ENCODE measurements at regions not wholly inside any gene's neighbourhood (a gene's known extent, or its start where the extent isn't known, plus 50 kb on each side); places are given as distances from the start of the nearest gene placed in this dataset.

DNA sequence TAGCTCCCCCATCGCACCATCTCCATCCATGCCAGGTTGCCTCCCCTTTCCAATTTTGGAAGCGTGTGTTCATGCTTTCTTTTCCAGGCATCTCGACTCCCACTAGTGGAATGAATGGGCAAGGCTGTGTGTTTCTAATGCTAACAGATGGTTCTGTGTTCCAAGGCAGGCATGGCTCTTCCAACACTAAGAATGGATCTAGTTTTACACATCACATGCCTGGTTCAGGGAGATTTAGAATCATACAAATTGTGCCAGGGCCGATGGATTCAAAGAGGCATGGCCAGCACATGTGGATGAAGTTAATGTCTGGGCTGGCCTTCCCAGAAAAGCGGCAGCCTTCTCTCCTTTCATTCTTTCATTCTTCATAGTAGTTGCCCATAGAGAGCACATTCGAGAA, 438.7 kb downstream of the PRDM2 start:
- Histone ChIP-seq H3K27ac (no peak overlapping the region), H3K4me3 (no peak overlapping the region), H3K4me2 (no peak overlapping the region), H3K4me1 (no peaks in the 10 kb centered on the region), H3K9me3 (no peaks in the 10 kb centered on the region)
- FAIRE-seq, result no peak
- CTCF ChIA-PET, result no interaction called here
- 24% methylated on average over 6 of the region's 6 CpGs for WGBS (ENCODE audit: missing lambda C conversion rate)
- TF ChIP-seq HEYL (CRISPR knock-in tag; IDR thresholded peaks at IDR 0.05), result no peak
- TF ChIP-seq TFCP2L1 (CRISPR knock-in tag; IDR thresholded peaks at IDR 0.05), result no peak
- no peak for ATAC-seq
- DNase-seq (ENCODE audit: low read depth in 1 of 2, low spot score in 1 of 2), result no peak
- POLR2A ChIA-PET, result no interaction called here

GRCh38 chr1:14140831-14141401, 440.9 kb downstream of the PRDM2 start:
- no peak overlapping the region for H3K4me3 ChIP-seq
- ATAC-seq (no peak), DNase-seq (ENCODE audit: low read depth in 1 of 2, low spot score in 1 of 2) (no peak), FAIRE-seq (no peak)
- H3K27ac ChIP-seq, result no peak overlapping the region
- TF ChIP-seq HOXB5 (CRISPR knock-in tag; IDR thresholded peaks at IDR 0.05) (no peak), MAZ (IDR thresholded peaks at IDR 0.05; ENCODE audit: borderline replicate concordance, low read depth, low read length) (no peak), HOXA7 (CRISPR knock-in tag; IDR thresholded peaks at IDR 0.05) (no peak), ZFP36 (IDR thresholded peaks at IDR 0.05; ENCODE audit: borderline replicate concordance, partially characterized antibody) (no peak)
- CTCF ChIA-PET, result no interaction called here
- no peaks in the 10 kb centered on the region for H3K4me1 ChIP-seq
- H3K9me3 ChIP-seq, result no peaks in the 10 kb centered on the region
- 18% methylated on average over 9 of the region's 13 CpGs for WGBS (ENCODE audit: missing lambda C conversion rate)
- H3K4me2 ChIP-seq, result no peak overlapping the region
- POLR2A ChIA-PET, result no interaction called here

DNA sequence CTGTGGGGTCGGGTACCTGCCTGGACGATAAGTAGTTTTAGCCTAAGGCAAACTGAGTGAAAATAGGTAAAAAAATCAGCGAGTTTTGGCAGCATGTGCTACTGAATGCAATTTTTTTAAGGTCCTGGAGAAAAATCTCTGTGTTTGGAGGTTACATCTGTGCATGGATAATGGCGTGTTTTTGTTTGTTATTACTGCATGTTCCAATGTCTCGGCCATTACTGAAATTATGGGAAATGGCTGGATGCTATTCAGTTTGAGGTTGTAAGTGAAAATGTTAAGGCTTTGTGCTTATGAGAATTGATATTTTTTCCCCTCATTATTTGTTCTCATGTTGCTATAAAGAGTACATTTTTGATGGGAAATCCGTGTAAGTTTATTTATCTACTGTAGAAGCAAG, 441.7 kb downstream of the PRDM2 start:
- no peaks in the 10 kb centered on the region for H3K9me3 ChIP-seq
- TF ChIP-seq POLR2A (IDR thresholded peaks at IDR 0.05; ENCODE audit: low read length) (no peak), RCOR1 (IDR thresholded peaks at IDR 0.05; ENCODE audit: low read depth, low read length) (no peak), HOXB5 (CRISPR knock-in tag; IDR thresholded peaks at IDR 0.05) (no peak), CBX8 (IDR thresholded peaks at IDR 0.05) (no peak), EHF (CRISPR knock-in tag; IDR thresholded peaks at IDR 0.05) (no peak), TFCP2L1 (CRISPR knock-in tag; IDR thresholded peaks at IDR 0.05) (no peak), BHLHE40 (IDR thresholded peaks at IDR 0.05; ENCODE audit: low read depth, low read length) (no peak), E2F6 (IDR thresholded peaks at IDR 0.05; ENCODE audit: borderline replicate concordance, low read depth) (no peak), FOXS1 (CRISPR knock-in tag; IDR thresholded peaks at IDR 0.05) (no peak), NPAS2 (CRISPR knock-in tag; IDR thresholded peaks at IDR 0.05; ENCODE audit: borderline replicate concordance) (no peak), ZNF302 (CRISPR knock-in tag; IDR thresholded peaks at IDR 0.05) (no peak), CTCF (IDR thresholded peaks at IDR 0.05) (no peak), ESRRA (IDR thresholded peaks at IDR 0.05; ENCODE audit: borderline replicate concordance, low read length) (no peak), SREBF2 (IDR thresholded peaks at IDR 0.05) (no peak), POLR2AphosphoS2 (conservative IDR thresholded peaks at IDR 0.05; ENCODE audit: low read length) (no peak), RARB (CRISPR knock-in tag; IDR thresholded peaks at IDR 0.05) (no peak), HOXB13 (CRISPR knock-in tag; IDR thresholded peaks at IDR 0.05; ENCODE audit: low read depth) (no peak)
- no peak for FAIRE-seq
- H3K4me3 ChIP-seq, result no peak overlapping the region
- no peak for ATAC-seq
- 7% methylated on average over 6 of the region's 6 CpGs for WGBS (ENCODE audit: missing lambda C conversion rate)
- ChIA-PET CTCF (interaction anchor here (0.6 kb wide), 1 partner anchor 207 kb away, joined by 3 read pairs; no protein-coding TSS in a partner anchor), POLR2A (no interaction called here)
- H3K4me2 ChIP-seq, result no peak overlapping the region
- no peak for DNase-seq (ENCODE audit: low read depth in 1 of 2, low spot score in 1 of 2)
- H3K4me1 ChIP-seq, result no peaks in the 10 kb centered on the region
- H3K27ac ChIP-seq, result no peak overlapping the region
